ENCODE measurements at regions not wholly inside any gene's neighbourhood (a gene's known extent, or its start where the extent isn't known, plus 50 kb on each side); places are given as distances from the start of the nearest gene placed in this dataset.

DNA sequence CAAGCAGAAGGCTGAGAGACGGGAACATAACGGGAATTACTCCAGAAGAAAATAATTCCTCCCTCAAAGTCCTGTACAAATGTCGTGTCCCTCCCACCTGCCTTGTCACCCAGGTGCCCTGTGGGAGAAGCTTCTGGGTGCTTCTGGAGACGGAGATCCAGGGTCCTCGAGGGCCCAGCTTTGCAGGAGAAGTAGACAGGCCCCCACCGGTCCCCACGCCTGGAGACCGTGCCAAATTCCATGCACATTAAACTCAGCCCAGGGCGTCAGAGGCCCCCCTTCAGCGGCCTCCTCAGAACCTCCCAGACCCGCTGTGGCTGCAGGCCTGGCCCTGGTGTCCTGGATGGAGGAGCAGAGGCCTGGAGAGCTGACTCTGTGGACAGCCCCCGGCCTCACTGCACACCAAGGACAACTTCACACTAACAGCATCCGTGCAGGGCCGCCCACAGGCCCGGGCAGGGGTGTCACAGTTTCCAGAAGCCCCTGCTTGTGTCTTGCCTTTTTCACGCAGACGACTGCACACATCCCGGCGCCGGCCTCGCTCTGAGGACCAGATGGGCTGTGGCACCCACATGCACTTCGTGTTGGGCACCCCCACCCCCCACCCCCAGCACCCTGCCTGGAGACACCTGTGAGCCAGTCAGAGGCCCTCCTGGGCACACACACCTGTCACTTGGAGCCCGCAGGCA, 734.3 kb downstream of the BRD1 start:
- no peak for DNase-seq

DNA sequence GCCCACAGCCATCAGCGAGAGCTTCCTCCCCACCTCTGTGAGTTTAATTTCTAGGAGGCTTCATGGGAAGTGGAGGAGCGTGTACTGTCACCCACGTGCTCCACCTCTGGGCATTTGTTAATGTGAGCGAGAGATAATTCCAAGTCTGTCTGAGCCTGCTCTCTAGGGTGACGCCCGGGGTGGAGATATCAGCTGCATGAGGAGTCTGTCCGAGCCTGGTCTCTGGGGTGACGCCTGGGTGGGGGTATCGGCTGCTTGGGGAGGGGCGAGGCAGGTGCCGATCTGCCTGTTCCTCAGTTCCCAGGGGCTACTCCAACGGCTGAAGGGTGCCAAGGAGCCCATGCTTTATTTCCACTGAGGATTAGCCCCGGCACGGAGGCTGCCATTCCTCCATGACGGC, 735.0 kb downstream of the BRD1 start:
- no peak for DNase-seq

DNA sequence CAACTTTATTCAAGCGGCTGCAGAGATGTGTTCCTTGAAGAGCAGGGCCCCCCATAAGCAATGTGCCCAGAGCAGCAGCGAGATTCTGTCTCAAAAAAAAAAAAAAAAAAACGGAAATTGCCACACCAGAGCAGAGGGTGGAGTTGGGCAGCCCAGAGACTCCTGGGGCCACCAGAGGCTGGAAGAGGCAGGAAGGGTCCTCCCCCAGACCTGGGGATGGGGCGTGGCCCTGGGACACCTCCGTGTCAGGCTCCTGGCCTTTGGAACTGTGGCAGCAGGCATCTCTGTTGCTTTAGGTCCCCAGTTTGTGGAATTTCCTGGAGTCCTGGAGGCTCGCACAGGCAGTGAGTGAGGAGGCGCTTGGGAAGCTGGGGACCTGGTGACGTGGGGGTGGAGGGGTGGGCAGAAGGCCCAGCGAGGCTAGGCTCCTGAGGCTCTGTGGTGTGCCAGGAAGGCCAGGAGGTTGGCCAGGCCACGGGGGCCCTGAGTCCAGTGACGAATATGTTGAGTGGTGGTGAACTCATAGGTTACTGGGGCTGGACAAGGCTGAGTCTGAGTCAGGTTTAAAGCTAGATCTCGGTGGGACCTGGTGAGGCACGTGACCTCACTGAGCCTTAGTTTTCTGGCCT, 735.6 kb downstream of the BRD1 start:
- DNase-seq: no peak

DNA sequence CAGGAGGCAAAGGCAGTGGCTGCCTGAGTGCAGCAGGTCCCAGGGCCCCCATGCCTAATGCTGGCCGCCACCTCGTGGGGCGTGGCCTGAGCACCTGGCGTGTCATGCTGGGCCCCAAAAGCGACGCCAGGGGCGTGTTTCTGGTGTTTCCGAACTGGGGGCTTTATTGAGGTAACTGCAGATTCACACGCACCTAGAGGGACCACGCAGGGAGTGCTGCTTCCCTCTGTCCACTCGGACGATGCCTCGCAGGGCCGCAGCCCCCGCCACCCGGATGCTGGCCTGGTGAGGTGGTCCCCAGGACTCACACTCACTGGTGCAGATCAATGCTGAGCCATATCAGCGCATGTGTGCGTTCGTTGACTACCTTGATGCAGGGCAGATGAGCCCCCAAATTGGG, 736.2 kb downstream of the BRD1 start:
- DNase-seq: no peak

DNA sequence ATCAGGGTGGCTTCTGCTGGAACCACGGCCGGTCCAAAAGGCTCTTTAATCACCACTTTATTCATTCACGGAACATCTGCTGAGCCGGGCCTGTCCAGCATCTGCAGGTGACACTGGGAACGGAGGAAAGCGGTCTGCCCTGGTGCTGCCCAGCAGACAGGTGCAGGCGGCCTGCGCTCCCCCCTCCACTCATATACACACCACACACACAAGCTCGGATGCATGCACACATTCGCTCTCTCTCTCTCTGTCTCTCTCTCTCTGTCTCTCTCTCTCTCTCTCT, 736.9 kb downstream of the BRD1 start:
- DNase-seq: no peak

- DNase-seq: no peak
These were observed 737.4 kb downstream of the BRD1 start for GRCh38 chr22:49090061-49090852.

- no peak for DNase-seq
These were observed 738.6 kb downstream of the BRD1 start for GRCh38 chr22:49088801-49089791.

GRCh38 chr22:49087716-49088601, 739.7 kb downstream of the BRD1 start:
- no peak for DNase-seq

- DNase-seq: peak; percentile 31
These were observed 740.5 kb downstream of the BRD1 start for GRCh38 chr22:49087198-49087597.

DNA sequence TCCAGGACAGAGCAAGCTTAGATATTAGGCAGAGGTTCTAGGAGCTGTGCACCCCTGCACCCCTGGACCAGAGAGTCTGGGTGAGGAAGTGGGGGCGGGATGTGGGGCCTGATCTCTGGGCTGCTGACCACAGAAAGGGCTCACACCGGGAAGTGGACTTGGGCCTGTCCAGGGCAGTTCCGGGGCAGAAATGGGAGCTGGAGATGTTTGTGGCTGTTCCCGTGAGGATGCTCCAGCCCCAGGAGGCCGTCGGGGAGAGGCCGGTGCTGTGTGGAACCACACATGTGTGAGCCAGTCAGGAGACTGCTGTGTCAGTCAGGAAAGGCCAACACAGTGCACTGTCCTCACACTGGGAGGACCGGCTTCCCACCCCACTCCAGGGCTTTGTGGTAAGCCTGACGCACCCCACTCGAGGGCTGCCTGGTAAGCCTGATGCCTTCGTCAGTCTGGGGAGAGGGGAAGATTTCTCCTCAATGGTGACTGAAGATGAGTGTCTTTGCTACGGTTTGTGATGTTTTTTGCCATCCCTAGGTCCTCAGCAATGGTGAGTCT, 741.0 kb downstream of the BRD1 start:
- no peak for DNase-seq

GRCh38 chr22:49086181-49086580, 741.5 kb downstream of the BRD1 start:
- peak; percentile 90 for DNase-seq

GRCh38 chr22:49084206-49084605, 743.5 kb downstream of the BRD1 start:
- no peak for DNase-seq

DNA sequence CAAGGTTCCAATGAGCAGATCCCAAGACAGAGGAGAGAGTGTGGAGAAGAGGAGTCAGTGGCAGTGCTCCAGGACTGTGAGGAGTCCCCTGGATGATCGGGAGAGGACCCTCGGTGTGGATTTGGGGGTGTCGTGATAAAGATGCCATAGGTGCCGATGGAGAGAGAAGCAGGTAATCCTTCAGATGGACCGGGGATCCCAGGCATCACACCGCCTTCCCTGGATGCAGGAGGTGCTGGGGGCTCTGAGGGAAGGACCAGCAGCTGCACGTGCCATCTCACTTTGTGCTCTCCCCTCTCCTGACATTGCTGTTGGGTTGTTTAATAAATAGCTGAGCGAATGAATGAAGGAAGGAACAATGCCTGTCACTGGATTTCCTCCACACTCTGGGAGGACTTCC, 744.1 kb downstream of the BRD1 start:
- DNase-seq: no peak

DNA sequence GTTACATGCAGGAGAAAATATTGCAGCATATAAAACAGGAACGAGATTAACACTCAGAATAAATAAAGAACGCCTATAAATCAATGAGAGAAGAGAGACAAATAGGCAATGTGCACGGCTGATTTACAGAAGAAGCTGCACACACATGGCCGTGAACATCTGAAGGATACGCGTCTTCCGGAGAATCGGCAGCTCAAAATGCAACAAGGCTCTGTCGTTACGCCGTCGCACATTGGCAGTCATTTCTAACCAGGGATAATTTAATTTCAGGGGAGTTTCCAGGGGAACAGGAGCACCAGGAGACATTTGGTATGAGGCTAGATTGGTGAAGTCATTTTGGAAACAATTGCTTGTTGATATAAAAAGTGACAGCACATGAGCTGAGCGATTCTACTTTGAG, 745.2 kb downstream of the BRD1 start:
- DNase-seq: no peak

DNA sequence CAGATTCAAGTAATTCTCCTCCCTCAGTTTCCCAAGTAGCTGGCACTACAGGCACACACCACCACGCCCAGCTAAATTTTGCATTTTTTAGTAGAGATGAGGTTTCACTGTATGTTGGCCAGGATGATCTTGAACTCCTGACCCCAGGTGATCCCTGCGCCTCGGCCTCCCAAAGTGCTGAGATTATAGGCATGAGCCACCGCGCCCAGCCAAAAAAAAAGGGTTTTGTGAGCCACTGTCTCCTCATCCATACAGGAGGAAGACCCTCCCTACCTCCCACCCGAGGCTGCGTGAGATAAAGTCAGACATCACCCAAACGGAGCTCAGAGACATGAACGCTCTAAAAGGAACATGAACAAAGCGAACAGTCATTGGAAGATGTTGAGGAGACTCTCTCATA, 745.7 kb downstream of the BRD1 start:
- no peak for DNase-seq

DNA sequence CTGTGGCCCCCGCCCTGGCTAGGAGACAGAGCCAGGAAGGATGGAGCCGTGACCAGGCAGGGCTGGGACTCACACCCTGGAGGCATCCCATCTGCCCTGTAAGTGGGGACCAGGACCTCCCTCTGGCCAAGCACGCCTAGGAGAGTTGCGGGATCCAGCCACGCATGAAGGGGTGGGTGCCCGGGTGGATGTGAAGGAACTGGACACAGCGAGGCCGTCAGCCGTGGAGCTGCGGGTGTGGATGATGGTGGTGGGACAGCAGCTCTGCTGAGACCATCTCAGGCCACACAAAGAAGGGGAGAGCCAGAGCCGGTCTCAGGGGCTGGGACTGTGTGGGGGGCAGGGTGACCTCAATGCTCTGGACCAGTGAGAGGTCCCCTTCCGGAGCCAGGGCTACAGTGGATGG, 746.4 kb downstream of the BRD1 start:
- DNase-seq: no peak

DNA sequence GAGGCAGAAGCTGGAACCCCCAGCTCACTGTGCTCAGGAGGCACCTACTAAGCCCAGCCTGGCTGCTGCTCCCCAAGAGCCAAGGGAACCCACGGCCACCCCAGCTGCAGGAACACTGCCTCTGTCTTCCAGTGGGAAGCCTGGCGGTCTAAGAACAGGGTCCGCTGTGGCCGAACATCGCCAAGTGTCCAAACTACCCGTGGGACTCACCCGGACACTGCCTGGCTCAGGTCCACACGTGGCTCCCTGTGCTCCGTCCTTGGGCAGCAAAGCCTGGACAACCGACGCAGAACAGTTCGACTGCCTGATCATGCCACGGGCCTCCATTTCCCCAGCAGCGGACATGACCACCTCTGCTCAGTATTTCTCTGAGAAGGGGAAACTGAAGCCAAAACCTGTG, 747.0 kb downstream of the BRD1 start:
- no peak for DNase-seq

- no peak for DNase-seq
These were observed 747.8 kb downstream of the BRD1 start for GRCh38 chr22:49079743-49080500.

DNA sequence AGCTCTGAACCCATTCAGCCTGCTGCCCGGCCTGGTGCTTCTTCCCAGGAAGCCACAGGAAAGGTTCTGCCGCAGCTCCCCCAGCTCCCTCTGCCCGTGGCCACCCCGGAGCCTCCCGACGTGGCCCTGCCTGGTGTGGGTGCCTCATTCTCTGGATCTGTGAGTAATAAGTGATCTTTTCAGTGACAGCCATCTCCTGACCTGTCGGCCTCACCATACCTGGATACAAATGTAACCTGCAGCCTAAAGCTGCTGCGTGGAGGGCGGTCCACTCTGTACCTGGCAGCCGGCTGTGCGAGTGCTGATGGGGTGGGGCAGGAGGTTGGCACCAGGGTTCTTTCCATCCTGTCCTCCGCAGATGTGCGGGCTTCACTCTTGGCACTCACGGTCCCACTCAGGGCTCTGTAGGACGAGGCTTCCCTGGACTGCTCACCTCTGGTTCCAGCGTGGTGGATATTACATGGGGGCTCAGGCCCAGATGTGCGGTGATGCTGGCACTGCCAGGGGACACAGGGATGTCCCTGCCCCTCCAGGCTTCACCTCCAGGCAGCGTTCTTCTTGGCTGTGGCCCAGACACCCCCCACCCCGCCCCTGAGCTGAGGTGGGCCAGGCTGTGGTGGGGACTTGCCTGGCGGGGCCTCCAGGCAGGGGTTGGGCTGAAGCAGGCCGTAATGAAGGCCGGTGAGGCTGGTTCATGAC, 748.5 kb downstream of the BRD1 start:
- DNase-seq: no peak

DNA sequence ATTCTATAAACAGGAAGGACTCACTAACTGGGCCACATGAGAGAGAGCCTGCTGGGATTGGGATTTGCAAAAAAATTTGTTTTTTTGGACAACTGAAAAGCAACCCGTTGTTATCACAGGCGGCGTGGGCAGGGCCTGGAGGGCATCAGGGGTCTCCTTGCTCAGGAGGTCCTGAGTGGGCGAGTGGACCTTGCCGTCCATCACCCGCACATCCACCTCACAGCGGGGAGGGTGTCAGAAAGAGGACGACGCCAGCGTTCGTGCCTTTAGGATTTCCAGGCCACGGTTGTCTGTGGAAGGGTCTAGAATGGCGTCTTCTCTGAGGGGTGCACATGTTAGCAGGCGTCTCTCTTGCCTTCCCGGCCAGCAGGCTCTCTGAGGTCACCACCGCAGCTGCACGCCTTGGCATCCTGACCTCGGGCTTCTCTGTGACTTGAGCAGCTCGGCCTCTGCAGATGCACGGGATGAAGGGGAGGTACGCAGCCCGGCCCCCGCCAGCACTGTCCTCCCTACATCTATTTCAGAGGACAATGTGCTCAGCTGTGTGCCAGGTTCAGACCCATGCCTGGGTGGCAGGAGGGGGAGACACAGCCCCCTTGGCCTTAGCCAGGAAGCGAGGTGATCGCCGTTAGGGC, 749.5 kb downstream of the BRD1 start:
- DNase-seq: no peak

All from NCI-H2107 (cell line).